ENCODE measurements at regions not wholly inside any gene's neighbourhood (a gene's known extent, or its start where the extent isn't known, plus 50 kb on each side); places are given as distances from the start of the nearest gene placed in this dataset.

- Histone ChIP-seq H3K4me3 (no peak overlapping the region), H3K27ac (replicated peaks in 1 of 4) (no peak overlapping the region), H3K4me1 (no peaks in the 10 kb centered on the region), H3K36me3 (no peaks in the 10 kb centered on the region), H3K9me3 (no peaks in the 10 kb centered on the region), H3K27me3 (no peaks in the 10 kb centered on the region)
- no peak for DNase-seq (ENCODE audit: extremely low spot score)
- no peak for TF ChIP-seq POLR2A (IDR thresholded peaks at IDR 0.05; ENCODE audit: low read depth)
- no peak for TF ChIP-seq POLR2AphosphoS5 (IDR thresholded peaks at IDR 0.05)
- intact Hi-C loops (cut with DNase I) = no loop called here
Measured at GRCh38 chr7:52365349-52365748, 670.1 kb upstream of the POM121L12 start.

GRCh38 chr7:52362521-52362920 is 672.9 kb upstream of the POM121L12 start:
- Histone ChIP-seq H3K27me3 (no peaks in the 10 kb centered on the region), H3K9me3 (no peaks in the 10 kb centered on the region), H3K27ac (replicated peaks in 1 of 4) (no peak overlapping the region), H3K4me3 (no peak overlapping the region), H3K4me1 (no peaks in the 10 kb centered on the region), H3K36me3 (no peaks in the 10 kb centered on the region)
- TF ChIP-seq CTCF (IDR thresholded peaks at IDR 0.05) (no peak), EP300 (IDR thresholded peaks at IDR 0.05) (no peak), POLR2AphosphoS5 (IDR thresholded peaks at IDR 0.05) (no peak), POLR2A (IDR thresholded peaks at IDR 0.05; ENCODE audit: low read depth) (no peak)
- no peak for DNase-seq (ENCODE audit: extremely low spot score)
- intact Hi-C loops (cut with DNase I) = no loop called here
- WGBS = 91% methylated on average over 10 of the region's 19 CpGs

- DNase-seq (ENCODE audit: extremely low spot score) = no peak
- TF ChIP-seq EP300 (IDR thresholded peaks at IDR 0.05) = no peak
- Histone ChIP-seq H3K27ac (replicated peaks in 1 of 4) (no peak overlapping the region), H3K36me3 (no peaks in the 10 kb centered on the region), H3K27me3 (no peaks in the 10 kb centered on the region), H3K4me1 (peaks cover 0 to 6% (median 3%) of the 10 kb centered on the region in 4 donors), H3K4me3 (no peak overlapping the region), H3K9me3 (no peaks in the 10 kb centered on the region)
- 72% methylated on average over 3 of the region's 3 CpGs for WGBS
- intact Hi-C loops (cut with DNase I) = no loop called here
Measured at GRCh38 chr7:52360541-52360940, 674.9 kb upstream of the POM121L12 start.

- Histone ChIP-seq H3K4me1 (peaks cover 0 to 6% (median 3%) of the 10 kb centered on the region in 4 donors), H3K27me3 (no peaks in the 10 kb centered on the region), H3K27ac (replicated peaks in 1 of 4) (no peak overlapping the region), H3K9me3 (no peaks in the 10 kb centered on the region), H3K36me3 (no peaks in the 10 kb centered on the region), H3K4me3 (no peak overlapping the region)
- no peak for TF ChIP-seq EP300 (IDR thresholded peaks at IDR 0.05)
- no peak for TF ChIP-seq POLR2A (IDR thresholded peaks at IDR 0.05; ENCODE audit: low read depth)
- no peak for TF ChIP-seq POLR2AphosphoS5 (IDR thresholded peaks at IDR 0.05)
- TF ChIP-seq CTCF (IDR thresholded peaks at IDR 0.05) = no peak
- DNase-seq (ENCODE audit: extremely low spot score) = no peak
- intact Hi-C loops (cut with DNase I) = no loop called here
- WGBS = 68% methylated on average over 3 of the region's 3 CpGs
Measured at GRCh38 chr7:52355053-52355452, 680.4 kb upstream of the POM121L12 start.

GRCh38 chr7:52352013-52352981 is 683.1 kb upstream of the POM121L12 start:
- H3K27ac ChIP-seq (replicated peaks in 1 of 4) = no peak overlapping the region
- H3K9me3 ChIP-seq = no peaks in the 10 kb centered on the region
- H3K4me3 ChIP-seq = no peak overlapping the region
- intact Hi-C loops (cut with DNase I) = no loop called here
- H3K4me1 ChIP-seq = peaks cover 0 to 6% (median 3%) of the 10 kb centered on the region in 4 donors
- H3K36me3 ChIP-seq = no peaks in the 10 kb centered on the region
- no peaks in the 10 kb centered on the region for H3K27me3 ChIP-seq
- WGBS = 52% methylated on average over 4 of the region's 4 CpGs
- TF ChIP-seq POLR2A (IDR thresholded peaks at IDR 0.05; ENCODE audit: low read depth) (no peak), EP300 (IDR thresholded peaks at IDR 0.05) (no peak), POLR2AphosphoS5 (IDR thresholded peaks at IDR 0.05) (no peak), CTCF (IDR thresholded peaks at IDR 0.05) (no peak)
- DNase-seq (ENCODE audit: extremely low spot score) = no peak
